ENCODE measurements at regions not wholly inside any gene's neighbourhood (a gene's known extent, or its start where the extent isn't known, plus 50 kb on each side); places are given as distances from the start of the nearest gene placed in this dataset.

DNA sequence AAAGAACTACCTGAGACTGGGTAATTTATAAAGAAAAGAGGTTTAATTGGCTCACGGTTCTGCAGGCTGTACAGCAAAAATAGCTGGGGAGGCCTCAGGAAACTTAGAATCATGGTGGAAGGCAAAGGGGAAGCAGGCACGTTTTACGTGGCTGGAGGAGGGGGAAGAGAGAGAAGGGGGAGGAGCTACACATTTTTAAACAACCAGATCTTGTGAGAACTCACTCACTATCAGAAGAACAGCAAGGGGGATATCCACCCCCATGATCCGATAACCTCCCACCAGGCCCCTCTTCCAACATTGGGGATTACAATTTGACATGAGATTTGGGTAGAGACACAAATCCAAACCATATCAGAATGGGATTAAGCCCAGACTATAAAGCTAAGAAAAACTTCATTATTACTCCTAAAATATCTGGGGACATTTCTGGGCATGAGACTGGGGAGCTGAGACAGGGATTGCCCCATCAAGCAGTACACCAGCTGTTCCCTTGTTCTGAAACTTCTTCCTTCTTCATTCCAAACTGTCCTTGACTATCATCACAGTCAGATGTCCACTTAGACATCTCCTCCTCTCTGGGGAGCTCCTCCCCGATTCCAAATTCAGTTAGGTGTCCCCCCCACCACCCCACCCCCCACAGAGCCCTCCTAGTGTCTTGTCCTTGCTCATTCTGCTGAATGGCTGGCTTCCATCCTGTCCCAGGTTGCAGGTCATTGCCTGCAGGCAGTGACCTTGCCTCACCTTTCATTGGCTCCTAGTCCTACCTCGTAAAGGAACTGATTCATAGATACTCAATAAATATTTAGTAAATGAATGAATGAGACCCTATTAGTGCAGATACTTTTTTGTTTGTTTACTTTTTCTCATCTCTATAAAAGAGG lies 132.6 kb downstream of the EVX1 start:
- no peak for TF ChIP-seq YY1 (IDR thresholded peaks at IDR 0.05; ENCODE audit: low read depth)
- TF ChIP-seq CREB1 (IDR thresholded peaks at IDR 0.05; ENCODE audit: low read depth), result no peak
- TF ChIP-seq FOXM1 (IDR thresholded peaks at IDR 0.05; ENCODE audit: borderline replicate concordance, low read depth), result no peak
- TF ChIP-seq, protein P1, sequence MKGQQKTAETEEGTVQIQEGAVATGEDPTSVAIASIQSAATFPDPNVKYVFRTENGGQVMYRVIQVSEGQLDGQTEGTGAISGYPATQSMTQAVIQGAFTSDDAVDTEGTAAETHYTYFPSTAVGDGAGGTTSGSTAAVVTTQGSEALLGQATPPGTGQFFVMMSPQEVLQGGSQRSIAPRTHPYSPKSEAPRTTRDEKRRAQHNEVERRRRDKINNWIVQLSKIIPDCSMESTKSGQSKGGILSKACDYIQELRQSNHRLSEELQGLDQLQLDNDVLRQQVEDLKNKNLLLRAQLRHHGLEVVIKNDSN (IDR thresholded peaks at IDR 0.05), result no peak
- no peak for TF ChIP-seq TAF1 (IDR thresholded peaks at IDR 0.05; ENCODE audit: low read depth)
- TF ChIP-seq TCF12 (IDR thresholded peaks at IDR 0.05; ENCODE audit: low read depth), result no peak
- no peak for TF ChIP-seq ZBTB7A (IDR thresholded peaks at IDR 0.05; ENCODE audit: low read depth)
- TF ChIP-seq NFIC (IDR thresholded peaks at IDR 0.05), result no peak
- TF ChIP-seq RAD21 (IDR thresholded peaks at IDR 0.05; ENCODE audit: low read depth), result no peak
- no peak for TF ChIP-seq CEBPB (IDR thresholded peaks at IDR 0.05)
- no peak for TF ChIP-seq EGR1 (IDR thresholded peaks at IDR 0.05)
- no peak for TF ChIP-seq EP300 (IDR thresholded peaks at IDR 0.05; ENCODE audit: borderline replicate concordance)
- no peak for TF ChIP-seq MAX (IDR thresholded peaks at IDR 0.05)
- TF ChIP-seq REST (IDR thresholded peaks at IDR 0.05; ENCODE audit: low read depth), result no peak
- no peak for TF ChIP-seq TEAD4 (IDR thresholded peaks at IDR 0.05)

- TF ChIP-seq TAF1 (IDR thresholded peaks at IDR 0.05; ENCODE audit: low read depth), result no peak
- TF ChIP-seq TCF12 (IDR thresholded peaks at IDR 0.05; ENCODE audit: low read depth), result no peak
- TF ChIP-seq EP300 (IDR thresholded peaks at IDR 0.05; ENCODE audit: borderline replicate concordance), result no peak
- TF ChIP-seq TEAD4 (IDR thresholded peaks at IDR 0.05), result no peak
- no peak for TF ChIP-seq ZBTB7A (IDR thresholded peaks at IDR 0.05; ENCODE audit: low read depth)
- no peak for TF ChIP-seq FOXM1 (IDR thresholded peaks at IDR 0.05; ENCODE audit: borderline replicate concordance, low read depth)
- no peak for TF ChIP-seq REST (IDR thresholded peaks at IDR 0.05; ENCODE audit: low read depth)
- TF ChIP-seq MAX (IDR thresholded peaks at IDR 0.05), result no peak
- no peak for TF ChIP-seq EGR1 (IDR thresholded peaks at IDR 0.05)
- TF ChIP-seq, protein P1 (IDR thresholded peaks at IDR 0.05), result no peak
- TF ChIP-seq NFIC (IDR thresholded peaks at IDR 0.05), result no peak
- TF ChIP-seq YY1 (IDR thresholded peaks at IDR 0.05; ENCODE audit: low read depth), result no peak
- TF ChIP-seq CEBPB (IDR thresholded peaks at IDR 0.05), result no peak
- TF ChIP-seq CREB1 (IDR thresholded peaks at IDR 0.05; ENCODE audit: low read depth), result no peak
Measured at GRCh38 chr7:27375958-27376357, 133.4 kb downstream of the EVX1 start.

GRCh38 chr7:27377988-27378387 lies 135.4 kb downstream of the EVX1 start:
- TF ChIP-seq RAD21 (IDR thresholded peaks at IDR 0.05; ENCODE audit: low read depth), result peak; percentile 30; the same call in 1 of the 2 replicates
- TF ChIP-seq EP300 (IDR thresholded peaks at IDR 0.05; ENCODE audit: borderline replicate concordance), result no peak

DNA sequence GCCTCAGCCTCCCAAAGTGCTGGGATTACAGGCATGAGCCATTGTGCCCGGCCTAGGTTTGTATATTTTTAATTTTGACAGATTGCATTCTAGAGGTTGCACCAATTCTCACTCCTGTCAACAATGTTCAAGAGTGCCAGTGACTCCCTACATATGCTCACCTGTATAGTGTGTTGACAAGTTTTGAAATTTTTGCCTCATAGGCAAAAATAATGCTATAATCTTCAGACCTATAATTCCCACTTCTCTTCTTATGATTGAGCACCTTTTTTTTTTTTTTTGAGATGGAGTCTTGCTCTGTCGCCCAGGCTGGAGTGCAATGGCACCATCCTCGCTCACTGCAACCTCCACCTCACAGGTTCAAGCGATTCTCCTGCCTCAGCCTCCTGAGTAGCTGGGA lies 139.7 kb downstream of the EVX1 start:
- TF ChIP-seq FOXM1 (IDR thresholded peaks at IDR 0.05; ENCODE audit: borderline replicate concordance, low read depth), result no peak
- no peak for TF ChIP-seq TCF12 (IDR thresholded peaks at IDR 0.05; ENCODE audit: low read depth)
- no peak for TF ChIP-seq EP300 (IDR thresholded peaks at IDR 0.05; ENCODE audit: borderline replicate concordance)
- TF ChIP-seq RAD21 (IDR thresholded peaks at IDR 0.05; ENCODE audit: low read depth), result no peak
- TF ChIP-seq, protein P1 (IDR thresholded peaks at IDR 0.05), result no peak

DNA sequence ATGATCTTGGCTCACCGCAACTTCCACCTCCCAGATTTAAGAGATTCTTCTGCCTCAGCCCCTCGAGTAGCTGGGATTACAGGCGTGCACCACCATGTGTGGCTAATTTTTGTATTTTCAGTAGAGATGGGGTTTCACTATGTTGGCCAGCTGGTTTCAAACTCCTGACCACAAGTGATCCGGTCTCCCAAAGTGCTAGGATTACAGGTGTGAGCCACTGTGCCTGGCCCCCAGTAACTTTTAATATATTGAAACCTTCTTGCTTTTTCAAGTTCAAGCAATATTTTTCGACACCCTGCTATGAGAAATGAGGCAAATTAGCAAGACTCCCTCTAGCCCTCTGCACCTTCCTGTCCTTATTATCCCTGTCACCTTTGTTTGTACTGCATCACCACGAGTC lies 144.0 kb downstream of the EVX1 start:
- TF ChIP-seq NFIC (IDR thresholded peaks at IDR 0.05), result no peak
- no peak for TF ChIP-seq CREB1 (IDR thresholded peaks at IDR 0.05; ENCODE audit: low read depth)
- no peak for TF ChIP-seq YY1 (IDR thresholded peaks at IDR 0.05; ENCODE audit: low read depth)
- no peak for TF ChIP-seq TAF1 (IDR thresholded peaks at IDR 0.05; ENCODE audit: low read depth)
- TF ChIP-seq ZBTB7A (IDR thresholded peaks at IDR 0.05; ENCODE audit: low read depth), result no peak
- TF ChIP-seq CEBPB (IDR thresholded peaks at IDR 0.05), result no peak
- no peak for TF ChIP-seq MAX (IDR thresholded peaks at IDR 0.05)
- TF ChIP-seq EGR1 (IDR thresholded peaks at IDR 0.05), result no peak
